ENCODE measurements at regions not wholly inside any gene's neighbourhood (a gene's known extent, or its start where the extent isn't known, plus 50 kb on each side); places are given as distances from the start of the nearest gene placed in this dataset.
"Not testable (repeated sequence)": the region's sequence is repeated elsewhere in the genome, so short reads cannot be mapped to it uniquely, and the experiment has no call there.

GRCh38 chr1:81729239-81729638 is 71.5 kb upstream of the ADGRL2 start:
- DNase-seq: no peak
- no peak for TF ChIP-seq CTCF (IDR thresholded peaks at IDR 0.05; ENCODE audit: borderline replicate concordance)
- Histone ChIP-seq H3K36me3 (no peaks in the 10 kb centered on the region), H3K27me3 (ENCODE audit: low read depth) (no peaks in the 10 kb centered on the region), H3K9me3 (replicated peaks) (no peaks in the 10 kb centered on the region), H3K4me3 (no peak overlapping the region), H3K27ac (replicated peaks) (no peak overlapping the region), H3K4me1 (no peaks in the 10 kb centered on the region)
- intact Hi-C loops (cut with micrococcal nuclease): no loop called here

GRCh38 chr1:81725823-81726222 is 74.9 kb upstream of the ADGRL2 start:
- Histone ChIP-seq H3K36me3 (no peaks in the 10 kb centered on the region), H3K27ac (replicated peaks) (no peak overlapping the region), H3K4me1 (no peaks in the 10 kb centered on the region), H3K9me3 (replicated peaks) (no peaks in the 10 kb centered on the region), H3K27me3 (ENCODE audit: low read depth) (no peaks in the 10 kb centered on the region), H3K4me3 (no peak overlapping the region)
- intact Hi-C loops (cut with micrococcal nuclease): no loop called here
- TF ChIP-seq CTCF (IDR thresholded peaks at IDR 0.05; ENCODE audit: borderline replicate concordance): no peak
- DNase-seq: no peak

- H3K4me1 ChIP-seq; DNase-seq; H3K4me3 ChIP-seq; H3K27ac ChIP-seq (replicated peaks); H3K36me3 ChIP-seq; intact Hi-C loops (cut with micrococcal nuclease); H3K9me3 ChIP-seq (replicated peaks); H3K27me3 ChIP-seq (ENCODE audit: low read depth): not testable (repeated sequence)
Measured at GRCh38 chr1:81722631-81723328, 78.0 kb upstream of the ADGRL2 start.

GRCh38 chr1:81720256-81720655 is 80.5 kb upstream of the ADGRL2 start:
- H3K36me3 ChIP-seq; H3K9me3 ChIP-seq (replicated peaks); H3K4me1 ChIP-seq; H3K4me3 ChIP-seq; DNase-seq; H3K27ac ChIP-seq (replicated peaks); H3K27me3 ChIP-seq (ENCODE audit: low read depth); intact Hi-C loops (cut with micrococcal nuclease): not testable (repeated sequence)

GRCh38 chr1:81717230-81717629 is 83.5 kb upstream of the ADGRL2 start:
- no peak for DNase-seq
- H3K36me3 ChIP-seq: no peaks in the 10 kb centered on the region
- intact Hi-C loops (cut with micrococcal nuclease): no loop called here
- H3K27ac ChIP-seq (replicated peaks): no peak overlapping the region
- H3K4me3 ChIP-seq: no peak overlapping the region
- TF ChIP-seq CTCF (IDR thresholded peaks at IDR 0.05; ENCODE audit: borderline replicate concordance): no peak
- H3K27me3 ChIP-seq (ENCODE audit: low read depth): no peaks in the 10 kb centered on the region
- peaks cover under 1% of the 10 kb centered on the region for H3K4me1 ChIP-seq
- no peaks in the 10 kb centered on the region for H3K9me3 ChIP-seq (replicated peaks)

GRCh38 chr1:81715391-81715790 is 85.3 kb upstream of the ADGRL2 start:
- intact Hi-C loops (cut with micrococcal nuclease): no loop called here
- DNase-seq: no peak
- Histone ChIP-seq H3K4me1 (peaks cover 17% of the 10 kb centered on the region), H3K27ac (replicated peaks) (no peak overlapping the region), H3K4me3 (no peak overlapping the region), H3K27me3 (ENCODE audit: low read depth) (no peaks in the 10 kb centered on the region), H3K36me3 (no peaks in the 10 kb centered on the region), H3K9me3 (replicated peaks) (no peaks in the 10 kb centered on the region)
- no peak for TF ChIP-seq CTCF (IDR thresholded peaks at IDR 0.05; ENCODE audit: borderline replicate concordance)
